Stimulated activated naive CD4-positive, alpha-beta T cell treated with Interleukin-2 at 50 U/mL for 16 hours (primary cell): ENCODE measurements at regions not wholly inside any gene's neighbourhood (a gene's known extent, or its start where the extent isn't known, plus 50 kb on each side); places are given as distances from the start of the nearest gene placed in this dataset.
"Not testable (repeated sequence)": the region's sequence is repeated elsewhere in the genome, so short reads cannot be mapped to it uniquely, and the experiment has no call there.

ENCODE experiments used
- DNase-seq: peaks from one replicate; lab custom pipeline; 2025; lab: John Stamatoyannopoulos, UW

DNA sequence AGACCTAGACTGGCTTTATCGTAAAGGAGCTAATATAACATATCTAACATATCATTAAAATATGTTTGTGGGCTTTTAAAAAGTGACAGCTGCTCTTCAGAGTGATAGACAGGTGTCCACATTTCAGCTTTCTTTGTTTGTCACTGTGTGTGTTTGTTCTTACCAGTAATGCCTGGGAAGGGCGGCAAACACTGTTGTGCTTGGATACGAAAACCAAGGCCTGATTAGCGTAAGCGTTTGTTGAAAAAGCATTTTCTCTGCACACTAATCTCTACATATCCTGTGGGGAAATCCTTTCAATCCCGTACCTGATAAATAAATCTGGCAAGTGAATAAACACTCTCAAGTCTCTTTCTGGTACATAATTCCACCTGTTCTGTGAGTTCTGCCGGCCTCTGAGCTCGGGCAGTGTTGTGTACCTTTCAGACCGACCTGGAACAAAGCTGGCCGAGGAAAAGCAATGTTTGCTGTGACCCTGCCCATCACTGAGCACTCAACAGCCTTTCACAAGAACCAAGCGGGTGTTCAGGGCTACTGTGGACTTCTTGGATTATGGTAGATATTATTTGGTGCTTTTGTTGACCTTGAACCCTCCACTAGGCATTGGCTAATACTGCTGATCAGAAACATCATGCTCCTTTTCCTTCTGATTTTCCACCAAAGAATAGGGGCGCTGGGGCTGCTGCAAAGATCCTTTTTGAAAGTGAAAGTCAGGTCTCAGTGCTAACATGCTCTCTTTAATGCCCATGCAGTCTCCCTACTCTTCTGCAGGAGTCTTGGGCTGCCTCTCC is 100.4 kb downstream of the CD83 start:
- no peak for DNase-seq

DNA sequence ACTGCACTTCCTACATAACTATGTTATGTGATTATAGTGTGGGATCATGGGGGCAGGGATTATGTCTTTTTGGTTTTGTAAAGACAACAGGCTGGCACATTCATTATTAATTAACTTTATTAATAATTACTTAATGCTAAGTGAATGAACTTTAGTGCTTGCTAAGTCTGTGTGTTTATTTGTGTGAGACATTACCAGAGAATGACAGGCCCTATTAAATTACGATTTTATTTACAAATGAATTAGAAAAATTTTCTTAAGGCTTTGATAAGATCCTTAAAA is 100.9 kb downstream of the CD83 start:
- DNase-seq, result no peak

DNA sequence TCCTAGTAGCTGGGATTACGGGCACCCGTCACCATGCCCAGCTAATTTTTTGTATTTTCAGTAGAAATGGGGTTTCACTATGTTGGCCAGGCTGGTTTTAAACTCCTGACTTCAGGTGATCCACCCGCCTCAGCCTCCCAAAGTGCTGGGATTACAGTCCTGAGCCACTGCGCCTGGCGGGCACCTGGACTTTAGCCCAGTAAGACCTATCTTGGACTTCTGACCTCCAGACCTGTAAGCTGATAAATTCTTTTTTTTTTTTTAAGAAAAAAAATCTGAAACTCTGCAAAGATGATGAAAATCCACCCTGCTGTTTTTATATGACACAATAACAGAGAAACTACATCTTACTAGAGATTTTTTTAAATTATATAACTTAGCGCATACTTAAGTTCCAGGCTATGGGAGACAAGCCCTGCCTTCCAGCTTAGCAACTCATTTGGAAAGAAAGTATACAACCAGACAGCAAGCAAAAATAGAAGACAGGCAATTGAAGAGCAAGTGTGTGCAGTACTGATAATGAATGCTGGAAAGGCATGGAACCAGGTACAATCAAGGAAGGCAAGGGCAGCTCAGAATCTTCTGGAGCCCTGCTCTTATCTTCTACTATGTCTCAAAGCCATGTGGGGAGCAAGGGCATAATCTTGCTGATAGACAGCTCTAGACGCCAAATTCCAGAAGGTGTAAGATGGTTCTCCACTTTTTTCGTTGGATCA is 104.2 kb downstream of the CD83 start:
- DNase-seq, result no peak

DNA sequence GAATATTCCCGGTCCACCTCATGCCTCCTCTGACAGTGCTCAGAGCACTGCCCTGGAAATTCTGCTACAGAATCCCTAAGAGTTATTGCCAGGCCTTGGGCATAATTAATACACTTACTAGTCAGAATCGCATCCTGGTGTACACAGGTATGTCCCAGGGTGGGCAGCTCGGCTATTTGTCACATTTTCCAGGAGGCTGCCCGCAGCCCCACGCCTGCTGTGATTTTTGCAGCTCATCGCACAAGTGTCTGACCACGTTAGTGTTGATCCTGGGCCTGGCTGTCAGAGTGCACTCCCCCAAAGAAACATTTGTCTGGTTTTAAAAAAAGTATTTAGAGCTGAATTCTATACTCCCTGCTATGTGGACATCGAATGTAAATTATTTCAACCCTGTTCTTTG is 105.4 kb downstream of the CD83 start:
- DNase-seq, result no peak

DNA sequence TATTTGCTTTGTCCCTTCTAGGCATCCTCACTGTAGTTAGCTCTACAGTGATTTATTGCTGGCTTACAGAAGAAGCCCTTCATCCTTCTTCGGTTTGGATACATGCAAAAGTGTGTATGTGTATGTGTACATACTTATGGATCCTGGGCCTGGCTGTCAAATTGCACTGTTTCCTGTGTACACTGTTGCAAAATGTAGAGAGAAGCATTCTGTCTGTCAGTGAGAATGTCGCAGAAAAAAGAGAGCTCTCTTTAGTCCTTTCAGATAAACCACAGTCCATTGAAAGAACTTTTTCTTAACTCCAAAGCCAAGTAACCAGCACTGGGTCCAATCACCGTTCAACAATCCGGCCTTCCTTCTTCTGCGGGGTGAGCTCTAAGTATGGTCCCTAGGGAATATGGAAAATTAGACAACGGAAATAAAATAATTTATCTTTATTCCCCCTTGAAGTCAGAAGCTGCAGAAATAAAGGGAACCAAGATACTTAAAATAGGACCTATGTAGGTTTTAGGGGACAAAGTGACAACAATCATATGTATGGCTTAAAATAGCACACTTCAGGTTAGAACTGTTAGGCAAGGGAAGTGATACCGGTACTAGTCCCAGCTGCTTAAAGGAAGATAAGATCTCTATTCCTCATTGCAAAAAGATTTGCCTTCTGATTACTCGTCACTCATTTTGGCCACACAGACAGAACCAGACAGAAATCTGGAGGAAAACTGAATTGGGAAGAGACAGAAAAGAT is 107.0 kb downstream of the CD83 start:
- no peak for DNase-seq

DNA sequence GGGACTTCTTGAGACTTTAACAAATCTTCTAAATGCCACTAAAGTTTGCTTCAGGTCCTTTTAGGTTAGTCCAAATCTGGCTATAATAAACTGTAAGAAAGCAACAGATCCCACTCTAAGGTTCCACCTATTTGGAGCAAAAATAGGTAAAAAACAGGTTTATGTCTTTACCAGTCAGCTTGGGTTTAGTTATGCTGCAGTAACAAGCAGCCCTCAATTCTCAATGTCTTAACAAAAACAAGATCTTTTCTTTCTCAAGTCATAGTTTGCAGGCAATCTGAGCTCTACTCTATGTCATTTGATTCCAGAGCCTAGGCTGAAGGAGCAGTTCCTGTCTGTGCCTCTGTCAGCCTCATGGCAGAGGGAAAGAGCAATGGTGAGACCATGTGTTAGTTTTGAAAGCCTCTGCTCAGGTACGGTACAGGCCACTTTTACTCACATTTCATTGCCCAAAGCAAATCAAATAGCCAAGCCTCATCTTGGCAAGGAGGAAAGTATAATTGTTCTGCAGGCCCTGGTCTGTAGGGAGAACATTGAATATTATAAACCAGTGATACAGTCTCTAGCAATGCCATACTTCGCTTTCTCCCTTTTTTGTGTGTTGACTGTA is 108.6 kb downstream of the CD83 start:
- DNase-seq, result no peak

DNA sequence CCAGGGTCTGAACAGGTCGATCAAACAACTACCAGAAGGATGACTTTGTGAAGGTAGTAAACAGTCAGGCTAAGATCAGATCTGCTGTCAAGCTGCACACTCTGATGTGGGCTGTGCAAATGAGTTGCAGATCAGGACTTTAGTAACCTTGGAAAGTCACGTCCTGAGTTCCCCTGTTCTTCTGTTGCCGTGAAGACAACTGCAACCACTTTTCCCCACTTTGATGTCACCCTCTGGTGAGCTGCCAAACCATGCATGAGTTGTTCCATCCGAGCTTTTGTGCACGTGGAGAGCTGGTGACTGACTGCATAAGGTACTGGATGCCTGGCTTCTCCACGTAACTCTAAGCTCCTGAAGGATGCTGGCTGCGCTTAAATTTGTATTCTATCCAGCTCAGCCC is 111.0 kb downstream of the CD83 start:
- no peak for DNase-seq

DNA sequence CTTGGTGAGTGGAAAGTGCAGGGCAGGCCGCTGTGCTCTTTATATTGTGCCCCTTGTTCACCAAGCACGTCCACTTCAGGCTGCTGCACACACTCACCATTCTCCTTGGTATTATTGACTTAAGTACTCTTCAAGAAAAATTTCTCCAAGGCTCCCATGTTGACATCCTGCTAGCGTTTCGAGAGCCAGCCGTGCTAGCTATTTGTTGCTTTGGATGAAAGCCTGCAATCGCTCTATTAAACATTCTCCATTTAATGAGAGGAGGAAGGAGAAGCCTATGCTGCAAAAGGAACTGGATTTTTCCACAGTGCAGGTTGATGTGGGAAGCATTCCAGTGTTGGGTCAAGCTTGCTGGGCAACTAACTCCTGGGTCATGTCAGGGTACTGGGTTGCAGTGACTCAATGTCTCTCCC is 113.5 kb downstream of the CD83 start:
- no peak for DNase-seq

DNA sequence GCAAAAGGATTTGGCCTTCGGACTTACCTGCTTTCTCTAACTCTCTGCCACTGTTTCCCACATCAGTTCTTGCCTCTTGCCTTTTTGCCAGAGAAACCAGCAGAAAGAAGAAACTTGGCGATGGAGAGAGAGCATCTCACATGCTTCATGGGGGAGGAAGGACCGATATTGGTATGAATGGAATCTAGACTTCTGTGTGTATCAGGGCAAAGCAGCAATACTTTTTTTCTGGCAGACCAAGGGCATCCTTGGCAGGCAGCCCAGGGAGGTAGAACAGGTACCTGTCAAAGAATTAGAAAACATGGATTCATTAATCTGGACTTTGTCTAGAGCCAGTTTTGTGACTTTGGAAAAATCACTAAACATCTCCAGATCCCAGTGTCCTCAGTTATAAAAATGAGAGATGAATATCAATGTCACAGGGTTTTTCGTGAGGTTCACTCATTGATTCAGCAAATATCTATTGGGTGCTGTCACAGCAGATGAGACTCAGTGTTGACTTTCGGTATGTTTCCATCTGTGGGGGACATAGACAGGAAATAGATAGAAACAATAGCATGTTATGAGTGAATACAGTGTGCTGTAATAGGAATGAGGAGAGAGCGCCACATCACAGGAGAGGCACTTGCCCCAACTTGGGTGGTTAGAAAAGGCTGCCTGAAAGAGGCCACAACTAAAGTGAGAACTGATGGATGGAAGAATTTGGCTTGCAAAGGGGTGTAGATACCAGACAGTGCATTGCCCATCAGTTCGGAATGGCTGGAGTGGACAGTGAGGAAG is 114.1 kb downstream of the CD83 start:
- DNase-seq, result no peak

DNA sequence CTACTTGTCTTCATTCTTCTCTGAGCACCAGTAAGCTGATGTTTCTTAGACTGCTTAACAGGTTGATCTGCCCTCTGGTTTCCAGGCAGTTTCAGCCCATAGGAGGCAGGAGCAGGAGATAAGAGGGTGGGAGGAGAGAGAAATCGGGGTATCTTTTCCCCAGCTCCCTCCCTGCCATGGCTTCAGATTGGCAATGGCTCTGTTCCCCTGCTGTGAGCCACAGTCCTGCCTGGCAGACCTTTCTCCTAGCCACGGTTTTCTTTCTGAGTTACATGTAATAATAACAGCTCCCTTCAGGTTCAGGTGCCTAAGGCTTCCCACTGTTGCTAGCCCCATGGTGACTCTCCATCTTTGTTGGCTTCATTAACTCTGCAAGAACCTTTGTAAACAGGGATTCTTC is 115.3 kb downstream of the CD83 start:
- no peak for DNase-seq

DNA sequence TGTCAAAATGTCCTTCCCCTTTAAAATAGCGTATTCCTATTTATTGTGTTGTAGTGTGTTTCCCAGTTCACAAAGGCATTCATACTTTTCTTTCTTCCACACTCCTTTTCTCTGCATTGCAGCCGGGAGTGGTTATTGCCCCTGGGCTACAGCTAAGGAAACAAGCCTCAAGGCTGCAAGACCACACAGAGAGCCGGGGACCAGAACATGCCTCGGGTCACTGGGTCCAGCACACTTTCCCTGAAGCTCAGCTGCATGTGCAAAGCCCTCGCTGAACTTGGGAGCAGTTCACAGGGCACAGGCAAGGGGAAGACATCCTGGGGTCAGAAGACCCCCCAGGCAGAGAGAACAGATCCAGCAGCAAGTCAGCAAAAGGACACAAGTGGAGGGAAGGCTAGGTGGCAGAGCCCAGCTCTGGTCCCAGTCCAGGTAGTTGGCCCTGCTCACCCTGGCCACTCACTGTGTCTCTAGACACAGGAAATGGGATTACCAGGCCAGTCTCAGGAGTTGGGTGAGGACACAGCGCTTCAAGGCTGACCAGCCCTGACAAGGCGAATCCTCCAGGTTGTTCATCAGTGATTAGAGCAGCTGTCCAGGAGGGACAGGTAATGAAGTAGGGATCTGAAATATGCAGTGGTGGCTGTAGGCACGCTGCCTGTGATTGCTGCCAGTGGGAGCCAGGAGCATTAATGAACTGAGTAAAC is 118.2 kb downstream of the CD83 start:
- no peak for DNase-seq

DNA sequence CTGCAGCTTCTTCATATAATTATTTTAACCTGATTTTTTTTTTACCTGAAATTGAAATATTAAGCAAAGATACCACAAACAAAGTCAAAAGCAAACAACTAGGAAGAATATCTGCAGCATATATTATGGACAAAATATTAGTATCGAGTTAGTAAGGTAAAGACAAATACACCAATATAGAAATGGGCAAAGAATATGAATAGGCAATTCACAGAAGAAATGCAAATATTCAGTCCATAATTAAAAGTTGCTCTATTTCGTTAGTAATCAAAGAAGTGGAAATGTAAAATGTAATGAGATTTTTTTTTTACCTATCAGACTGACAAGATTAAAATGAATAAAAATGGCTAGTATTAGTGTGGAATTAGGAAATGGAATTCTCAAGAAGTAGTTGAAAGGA is 121.5 kb downstream of the CD83 start:
- DNase-seq, result no peak

DNA sequence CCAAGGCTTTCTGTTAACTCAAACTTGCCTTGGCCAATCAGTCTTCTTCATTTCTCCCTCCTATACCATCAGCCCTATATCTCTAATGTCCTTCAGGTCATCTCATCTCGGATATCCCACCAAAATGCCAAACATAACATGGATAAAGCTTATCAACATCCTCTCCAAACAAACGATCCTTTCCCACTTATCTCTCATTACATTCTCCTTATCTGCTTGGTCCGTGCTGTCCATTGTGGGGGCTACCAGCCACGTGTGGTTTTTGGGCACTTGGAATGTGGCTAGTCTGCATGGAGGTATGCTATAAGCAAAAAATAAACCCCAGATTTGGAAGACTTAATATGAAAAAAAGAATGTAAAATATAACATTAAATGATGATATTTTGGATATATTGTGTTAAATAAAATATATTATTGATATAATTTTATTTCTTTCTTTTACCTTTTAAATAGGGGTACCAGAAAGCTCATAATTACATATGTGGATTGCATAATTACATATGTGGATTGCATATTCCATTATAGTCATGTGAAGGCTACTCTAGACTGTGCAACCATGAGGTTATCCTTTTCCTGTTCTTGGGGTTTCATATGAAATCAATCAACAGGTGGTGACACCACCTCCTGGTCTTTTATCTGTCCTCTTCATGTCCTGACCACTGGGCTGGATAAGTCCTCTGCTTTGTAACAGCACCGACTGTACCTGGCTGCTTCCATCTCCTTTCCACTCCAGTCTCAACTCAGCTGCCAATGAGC is 123.0 kb downstream of the CD83 start:
- no peak for DNase-seq

DNA sequence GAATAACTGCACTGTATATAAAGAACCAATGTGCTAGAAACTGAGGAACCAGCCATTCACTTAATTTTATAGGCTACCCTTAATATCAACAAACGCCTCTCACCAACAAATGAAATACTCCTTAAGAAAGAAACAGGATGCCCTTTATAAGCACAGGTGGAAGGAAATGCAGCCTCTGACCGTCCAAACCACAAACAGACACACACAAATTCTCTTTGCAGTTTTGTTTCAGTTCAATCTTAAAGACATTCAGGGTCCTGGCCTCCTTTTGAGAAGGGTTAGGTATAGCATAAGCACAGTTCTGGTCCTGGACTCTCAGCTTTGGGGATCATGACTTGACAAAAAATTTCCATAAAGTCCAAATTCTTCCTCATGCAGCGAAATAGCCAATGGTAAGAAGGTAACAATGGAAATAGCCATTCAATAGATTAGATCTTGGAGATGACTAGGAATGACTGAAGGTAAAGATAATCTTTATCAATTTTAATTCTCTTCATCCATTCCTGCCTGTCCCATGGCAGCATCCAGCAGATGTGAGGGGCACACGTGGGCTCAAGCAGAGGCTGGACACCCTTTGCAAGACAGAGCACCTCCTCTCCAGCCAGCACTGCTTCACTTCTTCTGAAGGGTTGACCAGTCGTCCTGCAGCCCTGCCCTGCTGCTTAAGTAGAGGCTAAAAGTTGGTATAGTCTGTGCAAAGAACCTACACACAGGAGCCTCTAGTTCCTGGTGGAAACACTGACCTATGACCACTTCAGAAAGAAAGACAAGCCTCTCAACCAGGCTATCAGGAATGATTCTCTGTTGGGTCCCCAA is 123.9 kb downstream of the CD83 start:
- DNase-seq, result no peak

DNA sequence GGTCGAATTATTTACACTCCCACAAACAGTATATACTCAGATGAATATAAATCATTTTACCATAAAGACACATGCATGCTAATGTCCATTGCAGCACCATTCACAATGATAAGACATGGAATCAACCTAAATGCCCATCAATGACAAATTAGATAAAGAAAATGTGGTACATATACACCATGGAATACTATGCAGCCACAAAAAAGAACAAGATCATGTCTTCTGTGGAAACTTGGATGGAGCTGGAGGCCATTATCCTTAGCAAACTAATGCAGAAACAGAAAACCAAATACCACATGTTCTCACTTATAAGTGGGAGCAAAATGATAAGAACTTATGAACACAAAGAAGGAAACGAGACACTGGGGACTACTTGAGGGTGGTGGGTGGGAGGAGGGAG is 125.3 kb downstream of the CD83 start:
- not testable (repeated sequence) for DNase-seq

DNA sequence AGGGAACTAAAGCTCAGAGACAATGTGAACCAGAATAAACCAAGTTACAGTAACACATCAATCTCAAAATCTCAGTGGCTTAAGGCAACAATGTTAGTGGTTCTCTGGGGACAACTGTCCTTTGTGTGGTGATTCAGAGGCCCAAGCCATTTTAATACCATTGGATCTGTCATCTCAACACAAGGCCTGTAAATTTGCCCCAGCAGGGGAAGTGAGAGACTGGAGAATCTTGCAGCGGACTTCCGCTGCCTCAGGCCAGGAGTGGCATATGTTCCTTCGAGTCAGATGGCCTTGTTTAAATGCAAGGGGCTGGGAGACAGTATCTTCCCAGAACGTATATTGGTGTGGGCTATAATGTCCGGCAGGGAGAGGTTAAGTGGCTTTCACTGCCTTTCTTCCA is 126.0 kb downstream of the CD83 start:
- no peak for DNase-seq

DNA sequence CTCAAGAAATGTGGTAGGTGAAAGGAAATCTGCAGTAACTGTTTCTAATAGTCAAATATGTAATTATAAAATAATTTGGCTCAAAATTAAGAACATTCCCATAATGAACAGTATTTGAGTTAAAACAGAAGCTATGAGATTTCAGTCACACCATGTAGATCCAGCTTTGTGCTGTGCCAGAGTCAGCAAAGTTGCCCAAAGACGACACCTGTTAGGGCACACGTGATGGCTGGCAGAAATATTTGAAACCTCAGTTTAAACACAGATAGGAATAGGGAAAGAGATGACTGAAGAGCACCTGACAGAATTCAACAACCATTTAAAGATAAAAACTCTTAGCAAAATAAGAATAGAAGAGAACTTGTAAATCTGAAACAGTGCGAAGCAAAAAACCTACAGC is 129.3 kb downstream of the CD83 start:
- no peak for DNase-seq

DNA sequence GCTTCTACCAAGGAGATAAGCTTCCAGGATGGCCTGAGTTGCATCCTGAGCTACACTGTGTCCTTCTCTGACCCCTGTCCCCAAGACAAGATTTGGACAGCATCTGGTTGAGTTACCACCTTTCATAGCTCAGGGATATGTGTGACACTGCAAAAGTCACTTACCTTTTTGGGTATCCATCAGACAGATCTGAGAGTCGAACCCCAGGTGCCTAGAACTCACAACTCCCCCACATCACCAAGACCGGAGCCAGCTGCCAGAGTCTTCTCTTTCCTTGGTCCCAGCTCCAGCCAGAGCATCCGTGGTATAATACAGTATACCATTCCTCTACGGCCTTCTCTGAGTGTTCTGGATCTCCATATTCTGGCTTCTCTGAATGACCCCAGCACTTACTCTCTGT is 133.0 kb downstream of the CD83 start:
- DNase-seq, result no peak

DNA sequence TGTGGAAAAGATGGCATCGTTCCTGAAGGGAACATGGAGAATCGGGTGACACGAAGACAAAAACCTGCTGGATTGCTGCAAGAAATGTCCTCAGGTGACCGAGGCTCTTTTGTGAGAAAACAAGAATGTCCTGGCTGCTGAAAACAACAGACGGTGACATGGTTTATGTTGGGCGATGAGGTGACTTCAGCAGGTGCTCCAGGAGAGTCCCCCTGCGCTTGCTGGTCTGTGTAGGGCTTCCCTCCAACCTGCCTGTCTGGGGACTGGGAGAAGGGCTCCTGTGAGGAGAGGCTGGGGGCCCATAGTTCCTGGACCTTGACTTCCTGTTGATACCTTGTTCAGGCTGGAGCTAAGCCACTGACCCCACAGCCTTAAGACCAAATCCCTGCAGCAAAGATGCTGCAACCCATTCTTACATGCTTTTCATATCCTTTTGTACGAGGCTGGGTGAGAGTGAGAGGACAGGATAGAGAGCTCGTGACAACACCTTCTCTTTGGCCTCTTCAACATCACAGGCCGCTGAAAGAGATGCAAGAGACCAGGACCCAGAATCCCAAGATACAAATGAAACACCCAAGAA is 134.8 kb downstream of the CD83 start:
- DNase-seq, result no peak
